DOHH2 (cell line): ENCODE measurements at regions not wholly inside any gene's neighbourhood (a gene's known extent, or its start where the extent isn't known, plus 50 kb on each side); places are given as distances from the start of the nearest gene placed in this dataset.

Experiments used
- EZH2phosphoT487 ChIP-seq: fragments of 200-600 bp; sonication (generic); IDR thresholded peaks from 2 replicates; pipeline ENCODE4 v1.6.1; 2017; ENCODE audit warnings: borderline replicate concordance, mild to moderate bottlenecking, antibody characterized with exemption, low read length, moderate library complexity, mixed read lengths
- TF ChIP-seq, protein P1 (sequence below): fragments of 200-600 bp; sonication (generic); IDR thresholded peaks from one replicate; pipeline ENCODE4 v1.5.1; 2014; ENCODE audit warnings: antibody characterized with exemption, mild to moderate bottlenecking, low read depth, low read length; ENCODE audit not compliant: poor library complexity, severe bottlenecking

DNA sequence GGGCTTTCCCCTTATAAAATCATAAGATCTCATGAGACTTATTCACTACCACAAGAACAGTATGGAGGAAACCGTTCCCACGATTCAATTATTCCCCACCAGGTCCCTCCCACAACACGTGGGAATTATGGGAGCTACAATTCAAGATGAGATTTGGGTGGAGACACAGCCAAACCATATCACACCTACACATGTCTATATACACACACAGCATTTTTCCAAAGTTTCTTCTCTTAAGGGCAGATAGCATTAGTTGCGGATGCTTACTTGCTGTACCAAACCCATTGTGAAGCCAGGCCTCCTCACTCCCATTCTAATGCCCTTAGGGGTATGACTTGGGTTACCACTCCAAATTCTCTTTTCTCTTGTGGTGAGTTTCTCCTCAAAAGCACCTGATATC lies 104.1 kb upstream of the RAP1B start:
- TF ChIP-seq, protein P1, sequence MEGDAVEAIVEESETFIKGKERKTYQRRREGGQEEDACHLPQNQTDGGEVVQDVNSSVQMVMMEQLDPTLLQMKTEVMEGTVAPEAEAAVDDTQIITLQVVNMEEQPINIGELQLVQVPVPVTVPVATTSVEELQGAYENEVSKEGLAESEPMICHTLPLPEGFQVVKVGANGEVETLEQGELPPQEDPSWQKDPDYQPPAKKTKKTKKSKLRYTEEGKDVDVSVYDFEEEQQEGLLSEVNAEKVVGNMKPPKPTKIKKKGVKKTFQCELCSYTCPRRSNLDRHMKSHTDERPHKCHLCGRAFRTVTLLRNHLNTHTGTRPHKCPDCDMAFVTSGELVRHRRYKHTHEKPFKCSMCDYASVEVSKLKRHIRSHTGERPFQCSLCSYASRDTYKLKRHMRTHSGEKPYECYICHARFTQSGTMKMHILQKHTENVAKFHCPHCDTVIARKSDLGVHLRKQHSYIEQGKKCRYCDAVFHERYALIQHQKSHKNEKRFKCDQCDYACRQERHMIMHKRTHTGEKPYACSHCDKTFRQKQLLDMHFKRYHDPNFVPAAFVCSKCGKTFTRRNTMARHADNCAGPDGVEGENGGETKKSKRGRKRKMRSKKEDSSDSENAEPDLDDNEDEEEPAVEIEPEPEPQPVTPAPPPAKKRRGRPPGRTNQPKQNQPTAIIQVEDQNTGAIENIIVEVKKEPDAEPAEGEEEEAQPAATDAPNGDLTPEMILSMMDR: no peak
- no peak for TF ChIP-seq EZH2phosphoT487
